WTC11 (cell line): ENCODE measurements at regions not wholly inside any gene's neighbourhood (a gene's known extent, or its start where the extent isn't known, plus 50 kb on each side); places are given as distances from the start of the nearest gene placed in this dataset.

ENCODE experiments used
- ATF3 ChIP-seq: sonication (generic); formaldehyde crosslinking; conservative IDR thresholded peaks from 2 replicates; pipeline ENCODE4 v1.8.1; 2022; ENCODE audit warnings: mild to moderate bottlenecking, missing genetic modification reagents
- CREB1 ChIP-seq: sonication (generic); formaldehyde crosslinking; IDR thresholded peaks from 2 replicates; pipeline ENCODE4 v1.8.0; 2023; ENCODE audit warnings: mild to moderate bottlenecking, missing genetic modification reagents
- CTCF ChIP-seq: fragments of 200-600 bp; IDR thresholded peaks from 2 replicates; pipeline ENCODE4 v1.8.0; 2022; ENCODE audit warnings: antibody characterized with exemption
- EMX1 ChIP-seq: fragments of 250-450 bp; sonication (Bioruptor Pico); IDR thresholded peaks from 2 replicates; pipeline ENCODE4 v1.8.0; 2021; ENCODE audit warnings: mild to moderate bottlenecking
- ESRRA ChIP-seq: sonication (generic); formaldehyde crosslinking; IDR thresholded peaks from 2 replicates; pipeline ENCODE4 v1.8.1; 2022; ENCODE audit warnings: mild to moderate bottlenecking, missing genetic modification reagents, borderline replicate concordance
- JUN ChIP-seq: sonication (generic); formaldehyde crosslinking; IDR thresholded peaks from 2 replicates; pipeline ENCODE4 v1.8.0; 2023; ENCODE audit warnings: mild to moderate bottlenecking, missing genetic modification reagents
- NFE2L1 ChIP-seq: sonication (generic); formaldehyde crosslinking; IDR thresholded peaks from 2 replicates; pipeline ENCODE4 v1.8.1; 2023; ENCODE audit warnings: missing genetic modification reagents
- SP1 ChIP-seq: sonication (generic); formaldehyde crosslinking; conservative IDR thresholded peaks from 2 replicates; pipeline ENCODE4 v1.8.1; 2022; ENCODE audit warnings: missing genetic modification reagents
- ZNF138 ChIP-seq: sonication (generic); formaldehyde crosslinking; conservative IDR thresholded peaks from 2 replicates; pipeline ENCODE4 v1.8.1; 2022; ENCODE audit warnings: mild to moderate bottlenecking, moderate library complexity, missing genetic modification reagents
- ZNF232 ChIP-seq: sonication (generic); formaldehyde crosslinking; IDR thresholded peaks from 2 replicates; pipeline ENCODE4 v1.8.0; 2022; ENCODE audit warnings: mild to moderate bottlenecking, missing genetic modification reagents

DNA sequence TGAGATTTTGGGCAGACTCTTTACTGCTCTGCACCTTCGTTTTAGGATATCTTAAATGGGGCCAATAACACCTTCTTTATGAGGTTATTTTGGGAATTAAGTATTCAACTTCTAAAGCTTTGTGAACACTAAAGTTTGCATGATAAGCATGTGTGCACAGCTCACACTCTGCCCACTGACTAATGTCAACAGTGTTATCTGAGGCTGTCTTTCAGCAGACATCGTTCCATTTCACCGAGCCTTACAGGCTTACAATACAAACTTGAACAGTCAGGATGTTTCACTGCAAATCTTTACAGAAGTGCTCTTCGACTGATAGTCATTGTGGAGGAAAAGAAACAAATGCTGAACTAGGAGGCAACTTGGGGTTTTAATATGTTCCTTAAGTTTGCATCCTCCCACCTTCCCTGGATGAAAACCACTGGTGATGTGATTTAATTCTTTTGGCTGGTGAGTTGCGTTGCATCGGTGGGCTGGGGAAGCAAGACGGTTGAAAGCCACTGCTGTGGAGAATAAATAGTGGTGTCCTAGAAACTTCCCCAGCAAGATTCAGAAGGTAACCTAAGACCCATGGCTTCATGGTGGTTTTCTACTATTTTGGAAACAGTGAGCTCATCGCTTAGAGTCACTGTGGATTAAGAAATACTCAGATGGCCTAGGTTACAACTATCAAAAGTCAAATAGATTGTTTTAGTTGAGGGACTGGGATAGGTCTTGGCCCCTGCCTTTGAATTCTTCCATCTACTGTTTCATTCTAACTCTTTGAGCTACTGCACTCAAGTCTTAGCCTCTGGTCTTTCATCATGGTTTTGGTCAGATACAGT, 167.2 kb upstream of the MAP3K7 start:
- TF ChIP-seq CTCF = no peak
- no peak for TF ChIP-seq ESRRA (CRISPR knock-in tag)
- TF ChIP-seq ZNF138 (CRISPR knock-in tag) = no peak
- TF ChIP-seq NFE2L1 (CRISPR knock-in tag) = no peak
- no peak for TF ChIP-seq EMX1
- no peak for TF ChIP-seq ZNF232 (CRISPR knock-in tag)
- TF ChIP-seq JUN = no peak
- no peak for TF ChIP-seq CREB1 (CRISPR knock-in tag)
- TF ChIP-seq ATF3 = no peak
- TF ChIP-seq SP1 (CRISPR knock-in tag) = no peak
